ENCODE measurements at regions not wholly inside any gene's neighbourhood (a gene's known extent, or its start where the extent isn't known, plus 50 kb on each side); places are given as distances from the start of the nearest gene placed in this dataset.
"Not testable (repeated sequence)": the region's sequence is repeated elsewhere in the genome, so short reads cannot be mapped to it uniquely, and the experiment has no call there.

DNA sequence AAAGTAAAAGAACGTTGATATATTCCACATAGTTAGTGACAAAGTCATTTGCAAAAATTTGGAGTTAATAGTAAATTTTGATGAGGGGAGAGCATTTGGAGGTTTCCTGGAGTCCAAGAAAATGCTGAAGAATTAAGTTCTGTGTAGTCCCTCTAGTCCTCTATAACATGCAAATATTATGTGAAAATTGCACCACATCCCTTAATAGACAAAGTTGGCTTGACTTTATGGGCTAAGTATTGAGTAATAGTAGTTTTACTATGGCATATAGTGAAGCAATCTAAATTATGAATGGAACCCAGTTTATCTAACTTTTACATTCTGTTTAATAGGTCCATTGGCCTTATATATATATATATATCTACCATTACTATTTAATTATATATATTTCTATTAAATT, 66.4 kb upstream of the DCN start:
- no peak overlapping the region for H3K4me3 ChIP-seq
- H3K27me3 ChIP-seq: no peaks in the 10 kb centered on the region
- no peak overlapping the region for H3K9ac ChIP-seq (ENCODE audit: low read depth in 2 of 2, low read length in 2 of 2)
- H3K9me3 ChIP-seq: no peaks in the 10 kb centered on the region
- TF ChIP-seq, protein P1, sequence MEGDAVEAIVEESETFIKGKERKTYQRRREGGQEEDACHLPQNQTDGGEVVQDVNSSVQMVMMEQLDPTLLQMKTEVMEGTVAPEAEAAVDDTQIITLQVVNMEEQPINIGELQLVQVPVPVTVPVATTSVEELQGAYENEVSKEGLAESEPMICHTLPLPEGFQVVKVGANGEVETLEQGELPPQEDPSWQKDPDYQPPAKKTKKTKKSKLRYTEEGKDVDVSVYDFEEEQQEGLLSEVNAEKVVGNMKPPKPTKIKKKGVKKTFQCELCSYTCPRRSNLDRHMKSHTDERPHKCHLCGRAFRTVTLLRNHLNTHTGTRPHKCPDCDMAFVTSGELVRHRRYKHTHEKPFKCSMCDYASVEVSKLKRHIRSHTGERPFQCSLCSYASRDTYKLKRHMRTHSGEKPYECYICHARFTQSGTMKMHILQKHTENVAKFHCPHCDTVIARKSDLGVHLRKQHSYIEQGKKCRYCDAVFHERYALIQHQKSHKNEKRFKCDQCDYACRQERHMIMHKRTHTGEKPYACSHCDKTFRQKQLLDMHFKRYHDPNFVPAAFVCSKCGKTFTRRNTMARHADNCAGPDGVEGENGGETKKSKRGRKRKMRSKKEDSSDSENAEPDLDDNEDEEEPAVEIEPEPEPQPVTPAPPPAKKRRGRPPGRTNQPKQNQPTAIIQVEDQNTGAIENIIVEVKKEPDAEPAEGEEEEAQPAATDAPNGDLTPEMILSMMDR (IDR thresholded peaks at IDR 0.05): no peak
- no peak for DNase-seq
- H3K27ac ChIP-seq: no peak overlapping the region
- intact Hi-C loops (cut with DNase I): no loop called here
- H3K4me1 ChIP-seq: no peaks in the 10 kb centered on the region
- no peaks in the 10 kb centered on the region for H3K36me3 ChIP-seq

DNA sequence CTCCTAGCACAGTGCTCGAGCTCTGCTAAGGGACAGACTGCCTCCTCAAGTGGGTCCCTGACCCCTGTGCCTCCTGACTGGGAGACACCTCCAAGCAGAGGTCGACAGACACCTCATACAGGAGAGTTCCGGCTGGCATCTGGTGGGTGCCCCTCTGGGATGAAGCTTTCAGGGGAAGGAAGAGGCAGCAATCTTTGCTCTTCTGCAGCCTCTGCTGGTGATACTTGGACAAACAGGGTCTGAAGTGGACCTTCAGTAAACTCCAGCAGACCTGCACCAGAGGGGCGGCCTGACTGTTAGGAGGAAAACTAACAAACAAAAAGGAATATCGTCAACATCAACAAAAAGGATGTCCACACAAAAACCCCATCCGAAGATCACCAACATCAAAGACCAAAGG, 60.6 kb upstream of the DCN start:
- H3K27me3 ChIP-seq; DNase-seq; H3K9ac ChIP-seq (ENCODE audit: low read depth in 2 of 2, low read length in 2 of 2); H3K4me1 ChIP-seq; H3K27ac ChIP-seq; intact Hi-C loops (cut with DNase I); H3K36me3 ChIP-seq; H3K9me3 ChIP-seq; H3K4me3 ChIP-seq: not testable (repeated sequence)

DNA sequence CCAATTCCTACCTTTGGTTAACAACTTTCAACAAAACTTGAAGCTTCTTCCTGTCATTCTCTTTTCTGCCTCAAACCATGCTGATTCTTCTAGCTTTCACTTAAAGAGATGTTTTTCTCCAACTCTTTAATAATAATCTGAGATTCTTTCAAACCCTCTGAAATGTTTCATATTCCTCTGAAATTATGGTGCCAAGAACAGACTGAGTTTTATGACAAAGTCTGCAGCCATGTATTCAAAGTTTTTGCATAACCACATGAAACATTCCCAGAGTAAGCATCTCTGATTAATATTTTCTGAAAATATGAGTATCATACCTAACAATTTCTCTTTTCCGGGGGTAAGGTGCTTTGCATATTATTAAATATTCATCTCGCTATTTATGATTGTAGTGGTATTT, 59.1 kb upstream of the DCN start:
- no peak for DNase-seq
- intact Hi-C loops (cut with DNase I): no loop called here
- no peaks in the 10 kb centered on the region for H3K36me3 ChIP-seq
- no peak overlapping the region for H3K27ac ChIP-seq
- no peak overlapping the region for H3K4me3 ChIP-seq
- H3K27me3 ChIP-seq: no peaks in the 10 kb centered on the region
- no peak overlapping the region for H3K9ac ChIP-seq (ENCODE audit: low read depth in 2 of 2, low read length in 2 of 2)
- TF ChIP-seq, protein P1 (IDR thresholded peaks at IDR 0.05): no peak
- H3K9me3 ChIP-seq: no peaks in the 10 kb centered on the region
- H3K4me1 ChIP-seq: no peaks in the 10 kb centered on the region

DNA sequence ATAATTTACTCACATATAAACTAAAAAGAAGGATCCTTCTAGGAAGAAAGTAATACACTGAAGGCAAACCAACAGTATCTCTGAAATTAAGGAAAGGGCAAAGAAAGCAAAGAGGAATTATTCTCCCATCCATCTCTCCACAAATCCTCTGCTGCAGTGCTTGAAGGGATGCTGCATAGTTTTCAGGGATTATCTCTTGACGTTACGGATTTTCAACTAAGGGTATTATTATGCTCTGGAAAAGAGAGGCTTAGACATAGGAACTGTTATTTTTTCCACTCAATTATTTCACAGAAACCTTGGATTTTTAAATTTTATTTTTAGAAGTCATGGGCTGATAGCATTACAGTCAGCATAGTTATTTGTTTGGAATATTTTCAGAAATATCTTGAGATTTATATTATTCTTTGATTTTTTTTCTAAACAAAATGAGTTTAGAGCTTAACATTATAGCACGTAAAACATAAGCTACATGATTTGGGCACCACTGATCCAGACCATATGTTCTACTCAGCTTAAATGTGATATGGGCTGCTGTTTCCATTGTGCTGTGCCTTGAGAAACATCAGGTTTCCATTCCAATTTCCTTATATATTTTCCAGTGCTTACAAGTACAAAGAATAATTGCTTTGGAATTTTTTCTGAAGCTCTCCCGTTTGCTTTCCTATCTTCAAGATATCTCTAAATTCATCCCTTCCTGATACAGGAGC, 57.9 kb upstream of the DCN start:
- no peaks in the 10 kb centered on the region for H3K9me3 ChIP-seq
- no peak overlapping the region for H3K4me3 ChIP-seq
- no peaks in the 10 kb centered on the region for H3K4me1 ChIP-seq
- H3K27ac ChIP-seq: no peak overlapping the region
- DNase-seq: no peak
- TF ChIP-seq, protein P1 (IDR thresholded peaks at IDR 0.05): no peak
- H3K36me3 ChIP-seq: no peaks in the 10 kb centered on the region
- intact Hi-C loops (cut with DNase I): no loop called here
- H3K27me3 ChIP-seq: no peaks in the 10 kb centered on the region
- no peak overlapping the region for H3K9ac ChIP-seq (ENCODE audit: low read depth in 2 of 2, low read length in 2 of 2)

DNA sequence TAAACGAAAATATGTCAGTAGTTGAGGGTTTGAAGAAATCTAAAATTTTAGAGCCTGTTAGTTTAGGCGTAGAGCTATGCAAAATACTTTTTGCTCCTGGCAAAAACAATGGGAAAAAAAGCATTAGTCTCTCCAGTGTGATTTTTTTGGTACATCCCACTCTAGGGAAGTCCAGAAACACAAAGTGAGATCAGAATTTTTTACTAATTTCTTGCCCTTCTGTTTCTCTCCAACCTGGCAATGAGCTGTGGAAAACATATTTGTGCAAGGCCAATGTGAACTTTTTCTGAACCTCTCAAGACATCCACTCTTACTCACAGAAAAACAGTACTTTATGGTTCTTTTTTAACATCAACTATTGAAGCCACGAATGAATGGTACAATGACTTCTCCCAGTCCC, 56.9 kb upstream of the DCN start:
- H3K9ac ChIP-seq (ENCODE audit: low read depth in 2 of 2, low read length in 2 of 2): no peak overlapping the region
- H3K9me3 ChIP-seq: no peaks in the 10 kb centered on the region
- no peak overlapping the region for H3K27ac ChIP-seq
- intact Hi-C loops (cut with DNase I): no loop called here
- H3K4me3 ChIP-seq: no peak overlapping the region
- TF ChIP-seq, protein P1 (IDR thresholded peaks at IDR 0.05): no peak
- DNase-seq: no peak
- no peaks in the 10 kb centered on the region for H3K27me3 ChIP-seq
- H3K4me1 ChIP-seq: no peaks in the 10 kb centered on the region
- no peaks in the 10 kb centered on the region for H3K36me3 ChIP-seq

Measured in colonic mucosa (tissue), 4 donors.